A549 (cell line): ENCODE measurements at regions not wholly inside any gene's neighbourhood (a gene's known extent, or its start where the extent isn't known, plus 50 kb on each side); places are given as distances from the start of the nearest gene placed in this dataset.

Experiments
- ATAC-seq, 2 experiments: fragments of 200-7000 bp in 1 of 2; fragments of >200 bp in 1 of 2; cut with Nextera tagmentation in 1 of 2; cut with Tn5 transposase in 1 of 2; 3 replicates each; pipeline versions ENCODE4 v1.8.0 to v1.9.1; 2018 to 2020; ENCODE audit warnings: mild to moderate bottlenecking in 1 of 2, moderate library complexity in 1 of 2
- CTCF ChIA-PET: fragments of 300-600 bp; sonication (Branson Sonifier 250); formaldehyde crosslinking; extraction: SDS; loops from one replicate; lab custom pipeline; 2021; ENCODE audit warnings: antibody characterized with exemption, inconsistent platforms; lab: Yijun Ruan, JAX
- POLR2A ChIA-PET: fragments of 350-600 bp; formaldehyde crosslinking; extraction: SDS; loops from one replicate; lab custom pipeline; 2021; ENCODE audit warnings: antibody characterized with exemption, inconsistent platforms; lab: Yijun Ruan, JAX
- DNase-seq, 2 experiments: peaks; one replicate each; pipeline versions ENCODE4 v3.0.0 to v3.0.0-alpha.2; 2011 to 2016; ENCODE audit warnings: low read depth in 1 of 2, low spot score in 1 of 2
- FAIRE-seq: peaks from 2 replicates; lab custom pipeline; 2011; peaks lifted over from hg19 to GRCh38; lab: Jason Lieb, UNC
- H3K27ac ChIP-seq, 2 experiments: fragments of >200 bp; sonication (Bioruptor Twin); formaldehyde crosslinking; 3 replicates each; pipeline ENCODE4 v1.5.1; 2016 to 2017
- H3K4me1 ChIP-seq: fragments of >200 bp; sonication (Bioruptor Twin); formaldehyde crosslinking; 3 replicates; pipeline ENCODE4 v1.6.1; 2016
- H3K4me2 ChIP-seq: fragments of >200 bp; sonication (Bioruptor Twin); formaldehyde crosslinking; 3 replicates; pipeline ENCODE4 v1.6.1; 2016
- H3K4me3 ChIP-seq: fragments of >200 bp; sonication (Bioruptor Twin); formaldehyde crosslinking; 3 replicates; pipeline ENCODE4 v1.5.1; 2016
- H3K9me3 ChIP-seq: fragments of >200 bp; sonication (Bioruptor Twin); formaldehyde crosslinking; 3 replicates; pipeline ENCODE4 v1.6.1; 2016
- CEBPB ChIP-seq, 2 experiments: fragments of >200 bp in 1 of 2; sonication (Bioruptor Twin) in 1 of 2; formaldehyde crosslinking in 1 of 2; IDR thresholded peaks; 2 replicates each; pipeline ENCODE4 v1.6.1; 2012 to 2016
- CTCF ChIP-seq: fragments of >200 bp; sonication (Bioruptor Twin); formaldehyde crosslinking; IDR thresholded peaks from 3 replicates; pipeline ENCODE4 v1.5.1; 2016
- EHF ChIP-seq: fragments of 250-450 bp; sonication (Bioruptor Pico); IDR thresholded peaks from 2 replicates; pipeline ENCODE4 v1.5.0; 2020; ENCODE audit warnings: mild to moderate bottlenecking
- FOXS1 ChIP-seq: fragments of 250-450 bp; sonication (Bioruptor Pico); IDR thresholded peaks from 2 replicates; pipeline ENCODE4 v1.5.0; 2020; ENCODE audit warnings: mild to moderate bottlenecking, moderate library complexity
- HEYL ChIP-seq: fragments of 250-450 bp; sonication (Bioruptor Pico); IDR thresholded peaks from 2 replicates; pipeline ENCODE4 v1.8.0; 2021; ENCODE audit warnings: mild to moderate bottlenecking, moderate library complexity
- HOXA7 ChIP-seq: fragments of 250-450 bp; sonication (Bioruptor Pico); IDR thresholded peaks from 2 replicates; pipeline ENCODE4 v1.5.0; 2020; ENCODE audit warnings: mild to moderate bottlenecking, moderate library complexity
- HOXB5 ChIP-seq: fragments of 250-450 bp; sonication (Bioruptor Pico); IDR thresholded peaks from 2 replicates; pipeline ENCODE4 v1.5.0; 2020; ENCODE audit warnings: mild to moderate bottlenecking, moderate library complexity
- JUN ChIP-seq, 2 experiments: fragments of >200 bp; sonication (Bioruptor Twin); formaldehyde crosslinking; IDR thresholded peaks; 2 replicates in 1 of 2; 3 replicates in 1 of 2; pipeline ENCODE4 v1.6.1; 2016 to 2017
- KDM1A ChIP-seq: fragments of 200-600 bp; sonication (generic); IDR thresholded peaks from 2 replicates; pipeline ENCODE4 v1.6.1; 2016; ENCODE audit warnings: low read depth, mild to moderate bottlenecking
- KDM5A ChIP-seq: fragments of 200-600 bp; sonication (generic); IDR thresholded peaks from 2 replicates; pipeline ENCODE4 v1.6.1; 2016; ENCODE audit warnings: antibody characterized with exemption, mild to moderate bottlenecking
- MAFK ChIP-seq: fragments of 450-650 bp; IDR thresholded peaks from 2 replicates; pipeline ENCODE4 v1.6.1; 2014; ENCODE audit not compliant: partially characterized antibody
- NR3C1 ChIP-seq: fragments of >200 bp; sonication (Bioruptor Twin); formaldehyde crosslinking; IDR thresholded peaks from 3 replicates; pipeline ENCODE4 v1.6.1; 2017
- RARB ChIP-seq: fragments of 250-450 bp; sonication (Bioruptor Pico); IDR thresholded peaks from 2 replicates; pipeline ENCODE4 v1.8.0; 2021; ENCODE audit warnings: mild to moderate bottlenecking, moderate library complexity
- RCOR1 ChIP-seq: fragments of 150-350 bp; IDR thresholded peaks from 2 replicates; pipeline ENCODE4 v1.6.1; 2014; ENCODE audit warnings: antibody characterized with exemption, low read length, low read depth
- REST ChIP-seq: fragments of 200-600 bp; sonication (generic); IDR thresholded peaks from 2 replicates; pipeline ENCODE4 v1.6.1; 2016; ENCODE audit warnings: antibody characterized with exemption, mild to moderate bottlenecking, moderate library complexity
- TFCP2L1 ChIP-seq: fragments of 250-450 bp; sonication (Bioruptor Pico); IDR thresholded peaks from 2 replicates; pipeline ENCODE4 v1.5.0; 2021; ENCODE audit warnings: mild to moderate bottlenecking
- USF2 ChIP-seq: fragments of 450-650 bp; IDR thresholded peaks from 2 replicates; pipeline ENCODE4 v1.6.1; 2014; ENCODE audit warnings: antibody characterized with exemption
- ZNF302 ChIP-seq: fragments of 250-450 bp; sonication (Bioruptor Pico); IDR thresholded peaks from 2 replicates; pipeline ENCODE4 v1.9.0; 2021; ENCODE audit warnings: inconsistent platforms, mild to moderate bottlenecking, moderate library complexity
- WGBS: methylation state at CpG from one replicate; pipeline ENCODE4 v1.1.6; 2017; ENCODE audit errors: missing lambda C conversion rate; 5-methylcytosine and 5-hydroxymethylcytosine counted together

GRCh38 chr2:198231562-198231961, 427.2 kb downstream of the PLCL1 start:
- WGBS, result 47% methylated on average over 1 of the region's 1 CpG
- TF ChIP-seq CTCF (no peak), MAFK (peak; percentile 83), JUN (IDR thresholded peaks at IDR 0.05) (no peak), KDM1A (no peak), ZNF302 (no peak), KDM5A (no peak), EHF (CRISPR knock-in tag) (no peak), CEBPB (IDR thresholded peaks at IDR 0.05) (no peak)
- no peak overlapping the region for H3K4me3 ChIP-seq
- ATAC-seq (no peak), DNase-seq (no peak), FAIRE-seq (no peak)
- no peaks in the 10 kb centered on the region for H3K9me3 ChIP-seq
- CTCF ChIA-PET, result interaction anchor here (0.8 kb wide), 1 partner anchor 11 kb away, joined by 3 read pairs; no protein-coding TSS in a partner anchor
- no peaks in the 10 kb centered on the region for H3K4me1 ChIP-seq
- POLR2A ChIA-PET, result no interaction called here
- no peak overlapping the region for H3K27ac ChIP-seq
- H3K4me2 ChIP-seq, result no peak overlapping the region

GRCh38 chr2:198220763-198221610, 416.6 kb downstream of the PLCL1 start:
- ATAC-seq, result no peak
- no peak for TF ChIP-seq RCOR1
- TF ChIP-seq RARB (CRISPR knock-in tag), result no peak
- TF ChIP-seq TFCP2L1, result no peak
- TF ChIP-seq HOXA7 (CRISPR knock-in tag), result no peak
- TF ChIP-seq JUN (IDR thresholded peaks at IDR 0.05), result no peak
- TF ChIP-seq HEYL (CRISPR knock-in tag), result no peak
- TF ChIP-seq EHF (CRISPR knock-in tag), result no peak
- TF ChIP-seq FOXS1 (CRISPR knock-in tag), result no peak
- no peak for TF ChIP-seq USF2
- TF ChIP-seq NR3C1, result no peak
- no peak for TF ChIP-seq REST
- TF ChIP-seq CEBPB (IDR thresholded peaks at IDR 0.05), result no peak
- TF ChIP-seq HOXB5 (CRISPR knock-in tag), result no peak
- TF ChIP-seq, all 56 proteins: peak for 0
- POLR2A ChIA-PET, result no interaction called here
- CTCF ChIA-PET, result interaction anchor here (1.4 kb wide), 1 partner anchor 10 kb away, joined by 3 read pairs; no protein-coding TSS in a partner anchor
- Histone ChIP-seq H3K4me2 (no peak overlapping the region), H3K4me3 (no peak overlapping the region), H3K27ac (no peak overlapping the region), H3K9me3 (no peaks in the 10 kb centered on the region), H3K4me1 (no peaks in the 10 kb centered on the region)
- FAIRE-seq, result no peak
- 9% methylated on average over 4 of the region's 4 CpGs for WGBS
- DNase-seq, result no peak
